ENCODE measurements at regions not wholly inside any gene's neighbourhood (a gene's known extent, or its start where the extent isn't known, plus 50 kb on each side); places are given as distances from the start of the nearest gene placed in this dataset.

- no peak for ATAC-seq
- CTCF ChIA-PET = no interaction called here
- no peaks in the 10 kb centered on the region for H3K27me3 Mint-ChIP-seq
Measured at GRCh38 chr9:103068753-103069152, 73.6 kb downstream of the CYLC2 start.

GRCh38 chr9:103078581-103078980, 83.4 kb downstream of the CYLC2 start:
- CTCF ChIA-PET = no interaction called here
- DNase-seq = no peak
- no peak overlapping the region for H3K27ac Mint-ChIP-seq

More at GRCh38 chr9:103068753-103069152, 73.6 kb downstream of the CYLC2 start:
- no peak for DNase-seq
- H3K36me3 Mint-ChIP-seq = no peaks in the 10 kb centered on the region
- no peak overlapping the region for H3K4me3 Mint-ChIP-seq
- no peaks in the 10 kb centered on the region for H3K4me1 Mint-ChIP-seq
- peaks cover 4% of the 10 kb centered on the region for H3K9me3 Mint-ChIP-seq (ENCODE audit: low read depth)
- H3K27ac Mint-ChIP-seq = no peak overlapping the region

DNA sequence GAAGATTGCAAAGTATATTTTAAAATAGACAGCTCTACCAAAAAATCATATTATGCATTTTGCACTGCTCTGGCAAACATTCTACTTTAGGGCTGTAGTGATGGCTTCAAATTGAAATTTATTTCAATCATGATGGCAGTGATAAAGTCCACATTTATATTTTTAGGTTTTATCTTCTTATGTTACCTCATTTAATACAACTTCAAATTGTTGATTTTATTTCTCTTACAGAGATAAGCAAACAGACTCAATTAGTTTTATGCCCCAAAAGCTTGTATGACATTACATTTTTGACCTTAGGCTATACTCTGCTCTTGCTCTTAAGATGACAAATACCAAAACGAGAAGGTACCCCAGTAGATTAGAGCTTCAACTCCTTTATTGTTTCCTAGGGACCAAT, 87.4 kb downstream of the CYLC2 start:
- Mint-ChIP-seq H3K27ac (no peak overlapping the region), H3K4me1 (no peaks in the 10 kb centered on the region), H3K4me3 (no peak overlapping the region), H3K27me3 (no peaks in the 10 kb centered on the region), H3K9me3 (ENCODE audit: low read depth) (no peaks in the 10 kb centered on the region), H3K36me3 (no peaks in the 10 kb centered on the region)
- no peak for DNase-seq
- no peak for ATAC-seq
- CTCF ChIA-PET = no interaction called here

More at GRCh38 chr9:103078581-103078980, 83.4 kb downstream of the CYLC2 start:
- Mint-ChIP-seq H3K9me3 (ENCODE audit: low read depth) (peaks cover 6% of the 10 kb centered on the region), H3K36me3 (no peaks in the 10 kb centered on the region), H3K27me3 (no peaks in the 10 kb centered on the region), H3K4me1 (no peaks in the 10 kb centered on the region), H3K4me3 (no peak overlapping the region)
- ATAC-seq = no peak

DNA sequence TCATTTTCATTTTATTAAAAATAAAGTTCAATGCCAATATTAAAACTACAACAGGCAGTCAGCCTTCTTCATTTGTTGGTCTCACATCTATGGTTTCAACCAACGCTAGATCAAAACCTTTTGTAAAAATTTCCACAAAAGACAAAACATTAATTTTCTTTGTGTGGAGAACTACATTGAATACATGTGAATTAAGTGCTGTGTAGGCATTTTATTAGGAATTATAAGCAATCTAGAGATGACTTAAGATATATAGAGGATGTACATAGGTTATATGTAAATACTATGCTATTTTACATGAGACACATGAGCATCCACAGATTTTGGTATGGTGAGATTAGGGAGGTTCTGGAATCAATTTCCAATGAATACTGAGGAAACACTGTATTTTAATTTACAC, 94.2 kb downstream of the CYLC2 start:
- no peak for DNase-seq
- CTCF ChIA-PET = no interaction called here
- H3K36me3 Mint-ChIP-seq = no peaks in the 10 kb centered on the region
- no peak overlapping the region for H3K27ac Mint-ChIP-seq
- H3K4me3 Mint-ChIP-seq = no peak overlapping the region
- H3K27me3 Mint-ChIP-seq = no peaks in the 10 kb centered on the region
- ATAC-seq = no peak
- H3K4me1 Mint-ChIP-seq = no peaks in the 10 kb centered on the region
- no peaks in the 10 kb centered on the region for H3K9me3 Mint-ChIP-seq (ENCODE audit: low read depth)

DNA sequence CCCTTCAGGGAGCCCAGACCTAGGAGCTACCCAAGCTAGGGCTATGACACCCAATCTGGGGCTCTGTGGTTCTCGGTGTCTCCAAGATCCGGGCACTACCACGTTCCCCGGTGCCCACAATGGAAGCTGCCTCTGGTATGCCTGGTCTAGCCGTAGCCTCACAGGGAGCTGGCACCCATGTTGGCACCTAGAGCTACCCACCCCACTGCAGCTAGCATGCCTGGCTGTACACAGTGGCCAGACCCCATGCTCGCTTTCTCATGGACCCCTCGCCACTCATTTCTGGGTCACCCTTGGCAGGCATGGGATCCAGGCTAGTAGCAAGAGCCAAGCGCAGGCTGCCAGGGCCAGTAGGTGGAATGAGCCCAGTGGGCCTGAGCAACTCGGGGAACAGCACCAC, 109.0 kb downstream of the CYLC2 start:
- H3K36me3 Mint-ChIP-seq = no peaks in the 10 kb centered on the region
- no peaks in the 10 kb centered on the region for H3K27me3 Mint-ChIP-seq
- H3K9me3 Mint-ChIP-seq (ENCODE audit: low read depth) = peaks cover 3% of the 10 kb centered on the region
- no peak overlapping the region for H3K4me3 Mint-ChIP-seq
- ATAC-seq (no peak), DNase-seq (no peak)
- H3K27ac Mint-ChIP-seq = no peak overlapping the region
- H3K4me1 Mint-ChIP-seq = no peaks in the 10 kb centered on the region
- CTCF ChIA-PET = no interaction called here

DNA sequence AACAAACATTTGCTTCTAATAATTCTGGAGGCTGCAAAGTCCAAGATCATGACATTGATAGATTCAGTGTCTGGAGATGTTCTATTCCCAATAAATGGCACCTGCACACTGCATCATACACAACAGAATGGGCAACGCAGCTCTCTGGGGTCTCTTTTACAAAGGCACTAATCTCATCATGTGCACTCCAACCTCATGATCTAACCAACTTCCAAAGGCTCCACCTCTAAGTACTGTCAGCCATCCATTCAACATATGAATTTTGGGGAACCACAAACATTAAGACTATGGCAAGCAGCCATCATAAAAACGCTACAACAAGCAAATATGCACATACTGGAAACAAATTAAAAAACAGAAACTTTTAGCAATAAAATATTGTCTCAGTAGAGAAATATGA, 121.1 kb downstream of the CYLC2 start:
- H3K4me1 Mint-ChIP-seq = no peaks in the 10 kb centered on the region
- CTCF ChIA-PET = no interaction called here
- no peak overlapping the region for H3K27ac Mint-ChIP-seq
- H3K9me3 Mint-ChIP-seq (ENCODE audit: low read depth) = peaks cover 6% of the 10 kb centered on the region
- ATAC-seq (no peak), DNase-seq (no peak)
- H3K4me3 Mint-ChIP-seq = no peak overlapping the region
- no peaks in the 10 kb centered on the region for H3K36me3 Mint-ChIP-seq
- H3K27me3 Mint-ChIP-seq = no peaks in the 10 kb centered on the region

DNA sequence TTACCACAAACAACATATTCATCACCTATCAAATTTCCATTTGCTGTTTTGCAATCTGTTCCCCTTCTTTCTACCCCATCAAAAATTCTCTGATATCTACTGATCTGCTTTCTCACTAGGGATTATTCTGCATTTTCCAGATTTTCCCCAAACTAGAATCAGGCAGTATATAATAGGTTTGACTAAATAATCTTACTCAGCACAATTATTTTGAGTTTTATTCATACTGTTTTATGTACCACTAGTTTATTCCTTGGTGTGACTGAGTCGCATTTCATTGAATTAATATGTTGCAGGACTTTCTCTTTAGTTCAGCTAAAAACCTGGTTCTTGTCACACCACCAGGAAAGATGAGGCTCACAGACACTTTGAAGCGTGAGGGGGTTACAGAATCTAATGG, 131.4 kb downstream of the CYLC2 start:
- no peaks in the 10 kb centered on the region for H3K27me3 Mint-ChIP-seq
- H3K9me3 Mint-ChIP-seq (ENCODE audit: low read depth) = peaks cover 4% of the 10 kb centered on the region
- H3K36me3 Mint-ChIP-seq = no peaks in the 10 kb centered on the region
- CTCF ChIA-PET = no interaction called here
- no peak overlapping the region for H3K4me3 Mint-ChIP-seq
- ATAC-seq (no peak), DNase-seq (no peak)
- H3K27ac Mint-ChIP-seq = no peak overlapping the region
- H3K4me1 Mint-ChIP-seq = no peaks in the 10 kb centered on the region

DNA sequence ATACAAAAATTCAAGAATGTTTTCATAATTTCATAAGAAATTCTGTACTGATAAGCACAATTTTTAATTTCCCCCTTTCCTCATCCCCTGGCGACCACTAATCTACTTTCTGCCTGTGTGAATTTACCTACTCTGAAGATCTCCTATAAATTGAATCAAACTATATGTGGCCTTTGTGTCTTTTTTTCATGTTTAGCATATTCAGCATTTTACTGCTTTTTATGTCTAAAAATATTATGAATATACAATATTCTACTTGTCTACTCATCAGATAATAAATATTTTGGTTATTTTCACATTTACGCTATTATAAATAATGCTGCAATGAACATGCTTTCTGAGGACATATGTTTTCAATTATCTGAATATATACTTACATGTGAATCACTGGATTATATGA, 144.8 kb downstream of the CYLC2 start:
- CTCF ChIA-PET = no interaction called here
- ATAC-seq (no peak), DNase-seq (no peak)
- H3K36me3 Mint-ChIP-seq = no peaks in the 10 kb centered on the region
- H3K4me3 Mint-ChIP-seq = no peak overlapping the region
- H3K9me3 Mint-ChIP-seq (ENCODE audit: low read depth) = no peaks in the 10 kb centered on the region
- no peaks in the 10 kb centered on the region for H3K27me3 Mint-ChIP-seq
- no peak overlapping the region for H3K27ac Mint-ChIP-seq
- H3K4me1 Mint-ChIP-seq = no peaks in the 10 kb centered on the region

DNA sequence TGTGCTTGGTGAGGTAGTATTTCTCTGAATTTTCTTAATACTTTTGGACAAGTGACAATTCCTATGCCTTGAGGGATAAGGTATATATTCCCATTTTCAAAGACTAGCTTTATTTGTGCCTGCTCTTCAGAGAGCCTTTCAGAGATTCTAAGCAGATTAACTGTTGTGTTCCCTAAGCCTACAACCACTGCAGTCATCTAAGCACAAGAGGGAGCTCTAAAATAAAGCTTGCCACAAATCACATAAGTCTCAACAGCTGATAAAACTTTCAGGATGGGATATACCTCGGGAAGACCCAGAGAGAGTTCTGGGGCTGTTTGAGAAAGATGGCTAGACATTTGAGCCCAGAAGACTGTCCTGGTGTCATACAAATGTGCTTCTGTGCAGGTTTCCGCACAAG, 157.3 kb downstream of the CYLC2 start:
- ATAC-seq (no peak), DNase-seq (no peak)
- Mint-ChIP-seq H3K36me3 (no peaks in the 10 kb centered on the region), H3K4me3 (no peak overlapping the region), H3K4me1 (no peaks in the 10 kb centered on the region), H3K9me3 (ENCODE audit: low read depth) (peaks cover 12% of the 10 kb centered on the region), H3K27me3 (no peaks in the 10 kb centered on the region), H3K27ac (no peak overlapping the region)
- CTCF ChIA-PET = interaction anchor here (1.2 kb wide), 1 partner anchor 20 kb away, joined by 3 read pairs; no protein-coding TSS in a partner anchor

GRCh38 chr9:103167530-103167929, 172.4 kb downstream of the CYLC2 start:
- Mint-ChIP-seq H3K4me1 (no peaks in the 10 kb centered on the region), H3K27ac (no peak overlapping the region), H3K27me3 (no peaks in the 10 kb centered on the region), H3K9me3 (ENCODE audit: low read depth) (peaks cover 12% of the 10 kb centered on the region), H3K4me3 (no peak overlapping the region), H3K36me3 (no peaks in the 10 kb centered on the region)
- DNase-seq (no peak), ATAC-seq (no peak)
- CTCF ChIA-PET = no interaction called here

GRCh38 chr9:103168254-103168653, 173.1 kb downstream of the CYLC2 start:
- CTCF ChIA-PET = no interaction called here

GRCh38 chr9:103169798-103170197, 174.7 kb downstream of the CYLC2 start:
- H3K4me1 Mint-ChIP-seq = no peaks in the 10 kb centered on the region
- CTCF ChIA-PET = no interaction called here
- DNase-seq (no peak), ATAC-seq (no peak)
- no peak overlapping the region for H3K27ac Mint-ChIP-seq
- H3K27me3 Mint-ChIP-seq = no peaks in the 10 kb centered on the region
- peaks cover 12% of the 10 kb centered on the region for H3K9me3 Mint-ChIP-seq (ENCODE audit: low read depth)
- no peaks in the 10 kb centered on the region for H3K36me3 Mint-ChIP-seq
- H3K4me3 Mint-ChIP-seq = no peak overlapping the region

More at GRCh38 chr9:103168254-103168653, 173.1 kb downstream of the CYLC2 start:
- no peaks in the 10 kb centered on the region for H3K36me3 Mint-ChIP-seq
- ATAC-seq (no peak), DNase-seq (no peak)
- no peak overlapping the region for H3K27ac Mint-ChIP-seq
- H3K9me3 Mint-ChIP-seq (ENCODE audit: low read depth) = peaks cover 12% of the 10 kb centered on the region
- H3K4me3 Mint-ChIP-seq = no peak overlapping the region
- H3K27me3 Mint-ChIP-seq = no peaks in the 10 kb centered on the region
- no peaks in the 10 kb centered on the region for H3K4me1 Mint-ChIP-seq

DNA sequence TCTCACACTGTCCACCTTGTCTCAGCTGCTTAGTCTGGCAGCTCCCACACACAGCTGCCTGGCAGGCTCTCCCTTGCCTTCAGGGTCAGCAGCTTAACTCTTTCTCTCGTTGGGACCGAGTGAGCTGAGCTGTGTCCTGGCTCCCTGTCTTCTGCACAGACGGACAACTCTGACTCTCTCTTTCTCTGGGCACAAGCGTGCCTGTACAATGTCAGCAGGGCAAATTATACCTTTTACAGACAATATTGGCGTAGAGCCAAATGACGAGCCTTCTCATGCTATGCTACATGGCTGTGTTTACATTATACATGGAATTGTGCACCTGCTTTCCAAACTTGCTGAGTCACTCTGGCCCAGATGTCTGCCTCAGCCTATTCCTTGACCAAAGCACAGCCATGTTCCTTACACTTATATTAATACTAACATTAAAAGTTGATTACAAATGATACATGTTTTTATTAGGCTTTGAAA, 188.6 kb downstream of the CYLC2 start:
- Mint-ChIP-seq H3K36me3 (no peaks in the 10 kb centered on the region), H3K27ac (peak overlapping the region; percentile 55), H3K4me3 (no peak overlapping the region), H3K27me3 (no peaks in the 10 kb centered on the region), H3K4me1 (no peaks in the 10 kb centered on the region), H3K9me3 (ENCODE audit: low read depth) (peaks cover 4% of the 10 kb centered on the region)
- CTCF ChIA-PET = no interaction called here
- no peak for DNase-seq
- ATAC-seq = no peak

DNA sequence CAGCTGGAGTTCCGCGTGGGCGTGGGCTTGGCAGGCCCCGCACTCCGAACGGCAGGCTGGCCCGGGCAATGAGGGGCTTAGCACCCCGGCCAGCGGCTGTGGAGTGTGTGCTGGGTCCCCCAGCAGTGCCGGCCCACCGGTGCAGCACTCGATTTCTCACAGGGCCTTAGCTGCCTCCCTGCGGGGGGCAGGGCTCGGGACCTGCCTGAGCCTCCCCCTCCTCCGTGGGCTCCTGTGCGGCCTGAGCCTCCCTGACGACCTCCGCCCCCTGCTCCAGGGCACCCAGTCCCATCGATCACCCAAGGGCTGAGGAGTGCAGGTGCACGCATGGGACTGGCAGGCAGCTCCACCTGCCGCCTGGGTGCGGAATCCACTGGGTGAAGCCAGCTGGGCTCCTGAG, 191.8 kb downstream of the CYLC2 start:
- CTCF ChIA-PET = no interaction called here
- Mint-ChIP-seq H3K4me3 (no peak overlapping the region), H3K9me3 (ENCODE audit: low read depth) (peaks cover 6% of the 10 kb centered on the region), H3K27me3 (no peaks in the 10 kb centered on the region), H3K4me1 (no peaks in the 10 kb centered on the region), H3K36me3 (no peaks in the 10 kb centered on the region), H3K27ac (no peak overlapping the region)
- no peak for ATAC-seq
- no peak for DNase-seq

DNA sequence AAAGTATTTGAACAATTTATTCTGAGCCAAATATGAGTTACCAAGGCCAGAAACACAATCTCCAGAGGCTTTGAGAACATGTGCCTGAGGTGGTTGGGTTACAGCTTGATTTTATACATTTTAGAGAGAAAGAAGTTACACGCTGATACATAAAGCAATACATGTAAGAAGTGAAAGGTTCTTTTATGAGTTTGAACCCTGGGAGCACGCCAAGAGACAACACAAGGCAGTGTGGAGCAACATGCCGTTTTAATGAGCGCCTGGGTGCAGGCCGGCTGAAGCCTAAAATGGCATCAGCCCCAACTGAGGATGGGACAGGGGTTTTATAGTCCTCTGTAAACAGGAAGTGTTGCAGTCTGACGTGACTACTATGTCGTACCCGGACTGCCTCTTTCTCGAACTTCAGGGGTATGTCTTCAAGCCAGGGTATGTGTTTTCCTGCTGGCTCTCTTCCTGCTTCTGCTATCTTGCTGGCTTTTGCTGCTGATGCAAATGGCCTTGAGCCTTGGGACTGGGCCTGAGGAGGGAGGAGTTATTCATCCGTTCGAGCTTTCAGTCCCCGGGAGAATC, 193.7 kb downstream of the CYLC2 start:
- Mint-ChIP-seq H3K36me3 (no peaks in the 10 kb centered on the region), H3K4me1 (no peaks in the 10 kb centered on the region), H3K27me3 (no peaks in the 10 kb centered on the region), H3K9me3 (ENCODE audit: low read depth) (peaks cover 3% of the 10 kb centered on the region), H3K4me3 (no peak overlapping the region), H3K27ac (no peak overlapping the region)
- CTCF ChIA-PET = no interaction called here
- DNase-seq (no peak), ATAC-seq (no peak)

All from activated CD8-positive, alpha-beta memory T cell treated with anti-CD3 and anti-CD28 coated beads, Interleukin-2, amount 10 ng/mL, durations not matched to agents 7 days and 5 days (primary cell).